ENCODE measurements at regions not wholly inside any gene's neighbourhood (a gene's known extent, or its start where the extent isn't known, plus 50 kb on each side); places are given as distances from the start of the nearest gene placed in this dataset.

DNA sequence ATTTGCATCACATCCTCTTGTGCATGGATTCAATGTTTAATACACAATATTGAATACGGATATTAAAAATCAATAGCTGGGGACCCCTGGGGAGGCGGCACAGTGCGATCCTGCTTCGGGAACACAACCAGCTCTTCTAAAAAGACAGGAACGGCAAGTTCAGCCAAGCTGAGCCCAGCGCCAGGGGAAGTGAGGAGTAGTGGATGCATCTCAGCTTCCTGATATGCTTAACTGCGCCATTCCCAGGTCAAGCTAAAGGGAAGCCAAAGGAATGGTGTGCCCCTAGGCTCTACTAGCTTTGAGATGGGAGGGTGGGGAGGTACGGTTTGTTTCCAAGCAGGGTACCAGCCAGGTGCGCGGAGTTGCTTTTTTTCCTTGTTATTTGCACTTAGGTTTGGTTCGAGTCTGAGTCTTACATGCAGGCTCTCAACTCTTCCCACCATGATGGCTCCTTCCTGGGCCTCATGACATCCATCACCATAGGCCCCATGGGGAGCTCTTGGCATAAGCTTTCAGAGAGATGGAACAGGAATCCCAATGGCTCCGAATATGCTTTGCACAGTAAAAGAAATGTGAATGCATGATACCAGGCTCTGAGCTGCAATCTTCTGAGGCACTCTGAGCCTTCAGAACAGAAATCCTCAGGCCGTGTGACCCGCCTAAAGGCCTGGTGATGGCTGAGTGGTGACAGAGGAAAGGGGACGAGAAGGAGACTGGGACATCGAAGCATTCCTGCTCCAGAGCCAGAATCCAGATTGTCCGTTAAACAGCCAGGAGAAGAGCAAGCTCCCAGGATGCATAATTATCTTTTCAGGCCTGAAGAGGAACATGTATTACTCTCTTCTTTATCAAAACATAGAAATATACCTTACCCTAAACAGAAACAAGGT lies 51.8 kb upstream of the BCOR start:
- no peak for DNase-seq (ENCODE audit: low read depth)

DNA sequence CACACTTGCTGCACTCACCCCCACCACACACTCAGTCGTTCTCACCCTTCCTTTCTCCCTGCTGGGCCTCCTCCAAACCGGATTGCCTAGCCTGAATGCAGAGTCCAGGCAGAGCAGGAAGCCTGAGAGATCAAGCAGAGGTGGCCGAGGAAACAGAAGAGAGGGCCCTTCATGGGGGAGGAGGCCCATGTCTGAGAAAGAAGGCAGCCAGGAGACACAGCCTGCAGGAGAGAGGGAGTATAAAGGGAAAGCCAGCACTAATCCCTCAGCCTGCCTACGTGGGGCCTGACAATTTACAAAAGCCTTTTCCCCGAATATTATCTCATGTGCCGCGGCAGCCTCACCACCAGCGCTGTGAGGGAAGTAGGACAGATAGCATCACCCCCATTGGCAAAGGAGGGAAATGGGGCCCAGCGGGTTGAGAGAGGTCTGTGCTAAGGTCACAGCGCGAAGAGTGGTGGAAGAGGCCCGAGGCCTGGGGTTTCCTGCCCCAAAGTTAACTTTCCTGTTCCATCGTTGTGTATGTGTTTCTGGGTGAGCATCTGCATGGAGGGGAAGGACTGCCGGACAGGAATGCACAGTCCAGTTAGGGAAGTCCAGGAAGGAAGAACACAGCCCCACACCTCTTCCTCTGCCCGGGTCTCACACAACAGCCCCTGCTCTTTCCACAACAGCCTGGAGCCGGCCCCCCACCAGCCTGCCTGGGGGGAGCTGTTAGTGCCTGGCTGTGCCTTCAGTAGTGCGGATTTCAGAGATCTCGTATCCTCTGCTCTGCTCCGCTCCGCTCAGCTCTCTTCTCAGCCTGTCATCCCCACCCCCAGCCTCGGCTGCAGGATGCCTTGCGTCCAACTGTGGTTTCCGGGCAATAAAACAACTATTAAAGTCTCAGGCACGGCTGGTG lies 50.9 kb upstream of the BCOR start:
- no peak for DNase-seq (ENCODE audit: low read depth)

DNA sequence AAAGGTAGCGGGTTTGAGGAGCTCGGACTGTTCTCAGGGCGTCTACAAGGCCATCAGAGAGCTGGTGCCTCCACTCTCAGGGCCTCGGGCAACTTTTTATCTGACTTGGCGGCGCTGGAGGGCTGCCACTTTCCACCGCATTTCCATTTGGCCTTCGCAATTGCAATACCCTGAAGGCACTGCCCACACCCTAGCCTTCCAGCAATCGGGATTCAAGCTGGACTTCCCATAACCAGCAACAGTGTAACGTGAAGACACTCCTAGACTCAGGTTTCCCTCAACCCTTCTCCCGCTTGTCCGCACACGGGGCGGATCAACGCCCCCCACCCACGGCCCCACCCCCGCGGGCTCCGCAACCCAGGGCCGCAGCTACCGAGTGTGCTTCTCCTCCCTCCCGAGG lies 50.2 kb upstream of the BCOR start:
- DNase-seq (ENCODE audit: low read depth): no peak

Data from activated T-cell treated with anti-CD3 and anti-CD28 coated beads for 1 hour (primary cell).